GM10266 (cell line): ENCODE measurements at regions not wholly inside any gene's neighbourhood (a gene's known extent, or its start where the extent isn't known, plus 50 kb on each side); places are given as distances from the start of the nearest gene placed in this dataset.

ENCODE experiments used
- DNase-seq: peaks from one replicate; pipeline ENCODE4 v3.0.0; 2012; ENCODE audit errors: extremely low spot score
- TF ChIP-seq, protein P1 (sequence below): IDR thresholded peaks from 2 replicates; pipeline ENCODE4 v1.5.1; 2012; ENCODE audit warnings: mild to moderate bottlenecking, low read depth; ENCODE audit not compliant: control insufficient read depth, insufficient read depth; ENCODE audit errors: missing control alignments

DNA sequence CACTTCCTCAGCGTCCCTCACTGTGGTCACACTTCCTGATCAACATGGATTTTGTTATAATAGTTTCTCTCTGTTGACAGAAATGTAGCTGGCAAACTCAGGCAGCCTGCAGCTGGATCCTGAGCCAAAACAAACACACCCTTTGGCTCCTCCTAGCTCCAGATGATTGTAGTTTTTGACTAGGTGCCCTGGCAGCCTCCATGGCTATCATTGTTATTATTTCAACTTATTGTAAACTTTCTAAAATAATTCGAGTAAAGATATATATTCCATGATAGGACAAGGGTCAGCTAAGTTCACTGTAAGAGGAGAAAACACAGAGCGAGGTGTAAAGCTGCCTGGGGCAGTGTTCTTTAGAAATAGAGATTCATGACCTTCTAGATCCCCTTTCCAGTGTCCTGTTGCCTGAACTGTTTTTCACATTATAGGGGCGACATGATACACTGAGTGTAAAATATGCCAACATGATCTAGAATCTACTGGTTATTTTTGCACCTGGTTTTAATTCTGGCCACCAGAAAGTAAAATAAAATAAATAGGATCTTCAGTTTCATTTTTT, 98.2 kb upstream of the HDGFL1 start:
- TF ChIP-seq, protein P1, sequence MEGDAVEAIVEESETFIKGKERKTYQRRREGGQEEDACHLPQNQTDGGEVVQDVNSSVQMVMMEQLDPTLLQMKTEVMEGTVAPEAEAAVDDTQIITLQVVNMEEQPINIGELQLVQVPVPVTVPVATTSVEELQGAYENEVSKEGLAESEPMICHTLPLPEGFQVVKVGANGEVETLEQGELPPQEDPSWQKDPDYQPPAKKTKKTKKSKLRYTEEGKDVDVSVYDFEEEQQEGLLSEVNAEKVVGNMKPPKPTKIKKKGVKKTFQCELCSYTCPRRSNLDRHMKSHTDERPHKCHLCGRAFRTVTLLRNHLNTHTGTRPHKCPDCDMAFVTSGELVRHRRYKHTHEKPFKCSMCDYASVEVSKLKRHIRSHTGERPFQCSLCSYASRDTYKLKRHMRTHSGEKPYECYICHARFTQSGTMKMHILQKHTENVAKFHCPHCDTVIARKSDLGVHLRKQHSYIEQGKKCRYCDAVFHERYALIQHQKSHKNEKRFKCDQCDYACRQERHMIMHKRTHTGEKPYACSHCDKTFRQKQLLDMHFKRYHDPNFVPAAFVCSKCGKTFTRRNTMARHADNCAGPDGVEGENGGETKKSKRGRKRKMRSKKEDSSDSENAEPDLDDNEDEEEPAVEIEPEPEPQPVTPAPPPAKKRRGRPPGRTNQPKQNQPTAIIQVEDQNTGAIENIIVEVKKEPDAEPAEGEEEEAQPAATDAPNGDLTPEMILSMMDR = no peak
- DNase-seq = no peak

DNA sequence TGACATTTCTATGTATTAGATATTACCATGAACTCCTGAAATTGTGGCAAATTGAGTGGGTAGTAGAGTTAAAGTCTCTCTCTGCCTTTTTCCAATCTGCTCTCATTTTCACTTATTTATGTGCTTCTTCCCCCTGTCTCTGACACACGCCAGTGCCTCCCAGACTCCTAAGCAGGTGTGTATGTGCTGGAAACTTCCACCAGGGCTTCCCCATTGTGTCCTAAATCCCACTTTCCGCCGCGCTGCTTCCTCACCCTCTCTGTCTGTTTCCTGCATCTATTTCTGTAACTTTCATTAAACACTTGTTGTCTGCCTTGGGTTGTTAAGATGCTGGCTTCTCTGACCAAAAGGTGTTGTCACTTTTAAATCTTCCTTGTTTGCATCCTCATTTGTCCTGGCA, 97.6 kb upstream of the HDGFL1 start:
- TF ChIP-seq, protein P1 = no peak
- DNase-seq = no peak

DNA sequence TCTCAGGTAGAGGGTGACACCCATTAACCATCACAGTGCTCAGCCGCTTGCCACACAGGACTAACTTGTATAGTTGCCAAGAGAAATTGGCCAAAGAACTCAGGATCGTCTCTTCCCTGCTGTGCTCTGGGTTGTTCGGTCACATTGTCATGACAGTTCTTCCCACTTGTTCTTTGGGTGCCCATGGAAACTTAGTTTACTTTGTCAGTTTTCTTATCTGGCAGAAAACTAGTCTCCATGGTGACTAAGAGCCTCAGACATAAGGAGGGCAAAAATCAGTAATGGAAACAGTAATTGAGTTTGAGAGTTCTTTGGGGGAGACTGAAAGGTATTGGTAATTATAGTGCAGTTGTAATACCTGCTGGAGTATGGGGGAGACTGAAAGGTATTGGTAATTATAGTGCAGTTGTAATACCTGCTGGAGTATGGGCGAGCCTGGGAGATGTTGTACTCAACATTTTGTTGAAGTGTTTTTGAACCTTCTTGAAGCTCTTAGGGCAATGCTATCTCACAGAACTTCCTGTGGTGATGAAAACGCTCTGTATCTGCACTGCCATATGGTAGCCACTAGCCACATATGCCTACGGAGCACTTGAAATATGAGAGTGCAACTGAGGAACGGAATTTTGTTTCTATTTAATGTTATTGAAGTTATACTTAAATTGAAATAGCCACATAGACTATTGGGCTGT, 95.2 kb upstream of the HDGFL1 start:
- TF ChIP-seq, protein P1 = no peak
- no peak for DNase-seq

DNA sequence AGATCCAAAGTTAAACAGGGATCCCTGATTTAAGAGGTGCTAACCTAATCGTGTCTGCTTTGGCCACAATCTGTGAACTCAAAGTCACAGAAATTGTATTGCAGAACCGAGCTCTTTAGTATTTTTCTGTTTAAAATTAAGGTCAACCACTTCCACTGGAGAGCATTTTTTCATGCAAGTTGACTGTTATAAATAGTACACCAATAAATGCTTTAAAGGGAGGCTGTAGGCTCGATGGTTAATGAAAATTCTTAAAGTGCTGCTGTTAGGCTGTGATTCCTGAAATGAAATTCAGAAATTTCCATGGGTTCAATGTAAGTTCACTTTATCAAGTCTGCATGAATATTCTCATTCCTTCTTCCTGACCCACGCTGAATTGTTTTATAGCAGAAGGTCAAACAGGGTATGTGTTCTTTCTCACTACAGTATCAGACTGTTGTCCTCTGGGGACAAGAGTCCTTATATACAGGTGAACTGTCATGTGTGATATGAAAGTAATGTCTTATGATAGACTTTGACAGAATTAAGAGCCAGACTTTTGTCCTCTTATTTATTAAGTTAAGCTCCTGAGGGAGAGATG, 92.5 kb upstream of the HDGFL1 start:
- TF ChIP-seq, protein P1 = no peak
- no peak for DNase-seq

DNA sequence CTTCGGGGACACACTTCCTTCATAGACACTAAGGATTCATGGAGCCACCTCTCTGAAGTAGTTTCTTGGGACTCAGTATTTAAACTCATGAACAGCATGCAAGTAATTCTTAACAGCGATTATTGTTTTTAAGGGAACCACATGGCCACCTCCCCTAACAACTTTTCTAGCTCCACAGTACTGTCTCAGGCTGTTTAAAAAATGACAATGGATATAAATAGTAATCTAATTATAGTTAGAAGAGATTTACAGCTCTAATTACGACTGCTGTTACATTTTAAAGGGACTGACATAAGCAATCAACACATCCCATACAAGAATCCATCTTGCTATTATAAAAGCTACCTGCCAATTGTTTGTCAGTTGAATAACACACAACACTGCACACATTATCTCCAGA, 72.1 kb upstream of the HDGFL1 start:
- TF ChIP-seq, protein P1 = no peak
- no peak for DNase-seq

DNA sequence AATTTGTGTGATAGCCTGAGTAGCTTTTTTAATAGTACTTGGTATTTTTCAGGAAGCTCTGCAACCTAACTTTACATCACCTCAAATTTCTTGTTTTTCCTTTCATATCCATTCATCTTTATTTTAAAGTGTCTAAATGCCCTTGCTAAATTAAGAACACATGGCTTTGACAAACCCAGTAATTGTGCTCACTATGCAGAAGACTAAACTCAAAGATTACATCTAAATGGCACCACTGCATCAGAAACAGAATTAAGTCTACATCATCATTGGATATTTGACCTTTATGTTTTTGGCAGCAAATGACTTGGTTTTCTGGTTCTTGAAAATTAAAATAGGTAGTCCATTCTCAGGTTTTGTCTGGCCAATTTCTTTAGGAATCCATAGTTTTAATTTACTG, 69.6 kb upstream of the HDGFL1 start:
- TF ChIP-seq, protein P1 = no peak
- DNase-seq = no peak

DNA sequence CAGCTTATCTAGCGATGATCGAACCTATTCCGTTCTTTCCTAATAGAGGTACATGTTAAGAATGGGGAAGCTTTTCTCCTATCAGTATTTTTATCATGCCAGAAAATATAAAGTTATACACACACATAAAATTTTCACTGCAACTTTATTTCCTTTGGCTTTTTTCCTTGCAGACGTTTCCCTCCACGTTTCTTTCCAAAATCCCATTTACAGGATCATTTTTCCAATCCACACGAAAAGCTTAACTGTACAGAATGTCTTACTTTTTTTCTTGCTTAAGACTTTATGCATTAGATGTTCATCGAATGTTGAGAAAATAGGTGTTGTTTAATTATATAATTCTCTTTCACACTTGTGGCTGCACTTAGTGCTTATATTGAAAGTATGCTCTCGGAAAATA, 62.9 kb upstream of the HDGFL1 start:
- DNase-seq = no peak
- TF ChIP-seq, protein P1 = no peak
